ENCODE measurements at regions not wholly inside any gene's neighbourhood (a gene's known extent, or its start where the extent isn't known, plus 50 kb on each side); places are given as distances from the start of the nearest gene placed in this dataset.

GRCh38 chr15:37340438-37340837, 240.1 kb upstream of the MEIS2 start:
- no peaks in the 10 kb centered on the region for H3K27me3 ChIP-seq
- H3K4me2 ChIP-seq = no peak overlapping the region
- no peaks in the 10 kb centered on the region for H3K36me3 ChIP-seq
- H3K27ac ChIP-seq = no peak overlapping the region
- H4K20me1 ChIP-seq = no peaks in the 10 kb centered on the region
- no peaks in the 10 kb centered on the region for H3K4me1 ChIP-seq
- no peak overlapping the region for H3K9ac ChIP-seq
- H3K4me3 ChIP-seq = no peak overlapping the region
- TF ChIP-seq Cebpa-rat (IDR thresholded peaks at IDR 0.05) = no peak
- no peaks in the 10 kb centered on the region for H3K9me3 ChIP-seq

- no peak overlapping the region for H3K4me2 ChIP-seq
- H4K20me1 ChIP-seq = no peaks in the 10 kb centered on the region
- no peaks in the 10 kb centered on the region for H3K27me3 ChIP-seq
- no peaks in the 10 kb centered on the region for H3K9me3 ChIP-seq
- no peaks in the 10 kb centered on the region for H3K36me3 ChIP-seq
- H3K4me3 ChIP-seq = no peak overlapping the region
- H3K4me1 ChIP-seq = no peaks in the 10 kb centered on the region
- no peak overlapping the region for H3K9ac ChIP-seq
- no peak for TF ChIP-seq Cebpa-rat (IDR thresholded peaks at IDR 0.05)
- no peak overlapping the region for H3K27ac ChIP-seq
Observed at GRCh38 chr15:37359101-37359892, 258.9 kb upstream of the MEIS2 start.

GRCh38 chr15:37359893-37360290, 259.5 kb upstream of the MEIS2 start:
- Histone ChIP-seq H3K27ac (no peak overlapping the region), H3K27me3 (no peaks in the 10 kb centered on the region), H3K4me1 (no peaks in the 10 kb centered on the region), H3K4me2 (no peak overlapping the region), H3K36me3 (no peaks in the 10 kb centered on the region), H3K9ac (no peak overlapping the region), H4K20me1 (no peaks in the 10 kb centered on the region), H3K9me3 (no peaks in the 10 kb centered on the region), H3K4me3 (no peak overlapping the region)
- TF ChIP-seq Cebpa-rat (IDR thresholded peaks at IDR 0.05) = no peak

GRCh38 chr15:37360724-37361123, 260.4 kb upstream of the MEIS2 start:
- Histone ChIP-seq H4K20me1 (no peaks in the 10 kb centered on the region), H3K4me1 (no peaks in the 10 kb centered on the region)

GRCh38 chr15:37361621-37362020, 261.3 kb upstream of the MEIS2 start:
- H3K4me3 ChIP-seq = no peak overlapping the region
- no peaks in the 10 kb centered on the region for H3K9me3 ChIP-seq
- no peaks in the 10 kb centered on the region for H3K36me3 ChIP-seq
- no peak overlapping the region for H3K9ac ChIP-seq
- no peak for TF ChIP-seq Cebpa-rat (IDR thresholded peaks at IDR 0.05)
- H3K27ac ChIP-seq = no peak overlapping the region
- H3K27me3 ChIP-seq = no peaks in the 10 kb centered on the region
- H3K4me1 ChIP-seq = no peaks in the 10 kb centered on the region
- no peaks in the 10 kb centered on the region for H4K20me1 ChIP-seq
- no peak overlapping the region for H3K4me2 ChIP-seq

More at GRCh38 chr15:37360724-37361123, 260.4 kb upstream of the MEIS2 start:
- H3K4me3 ChIP-seq = no peak overlapping the region
- H3K27me3 ChIP-seq = no peaks in the 10 kb centered on the region
- H3K9me3 ChIP-seq = no peaks in the 10 kb centered on the region
- H3K9ac ChIP-seq = no peak overlapping the region
- no peaks in the 10 kb centered on the region for H3K36me3 ChIP-seq
- TF ChIP-seq Cebpa-rat (IDR thresholded peaks at IDR 0.05) = no peak
- no peak overlapping the region for H3K4me2 ChIP-seq
- H3K27ac ChIP-seq = no peak overlapping the region

- H3K36me3 ChIP-seq = no peaks in the 10 kb centered on the region
- H3K27me3 ChIP-seq = no peaks in the 10 kb centered on the region
Observed at GRCh38 chr15:37362414-37362813, 262.1 kb upstream of the MEIS2 start.

GRCh38 chr15:37368961-37369360, 268.6 kb upstream of the MEIS2 start:
- no peak overlapping the region for H3K9ac ChIP-seq
- H3K36me3 ChIP-seq = no peaks in the 10 kb centered on the region
- H3K4me1 ChIP-seq = no peaks in the 10 kb centered on the region
- no peaks in the 10 kb centered on the region for H3K27me3 ChIP-seq
- no peaks in the 10 kb centered on the region for H3K9me3 ChIP-seq
- no peaks in the 10 kb centered on the region for H4K20me1 ChIP-seq
- H3K4me2 ChIP-seq = no peak overlapping the region
- no peak overlapping the region for H3K4me3 ChIP-seq
- H3K27ac ChIP-seq = no peak overlapping the region
- TF ChIP-seq Cebpa-rat (IDR thresholded peaks at IDR 0.05) = no peak

More at GRCh38 chr15:37362414-37362813, 262.1 kb upstream of the MEIS2 start:
- no peaks in the 10 kb centered on the region for H3K9me3 ChIP-seq
- TF ChIP-seq Cebpa-rat (IDR thresholded peaks at IDR 0.05) = no peak
- H3K9ac ChIP-seq = no peak overlapping the region
- H3K4me3 ChIP-seq = no peak overlapping the region
- no peak overlapping the region for H3K27ac ChIP-seq
- no peaks in the 10 kb centered on the region for H3K4me1 ChIP-seq
- no peaks in the 10 kb centered on the region for H4K20me1 ChIP-seq
- no peak overlapping the region for H3K4me2 ChIP-seq

GRCh38 chr15:37370941-37371340, 270.6 kb upstream of the MEIS2 start:
- Histone ChIP-seq H3K27ac (no peak overlapping the region), H3K36me3 (no peaks in the 10 kb centered on the region), H3K4me1 (no peaks in the 10 kb centered on the region), H3K4me3 (no peak overlapping the region), H3K27me3 (no peaks in the 10 kb centered on the region), H3K9me3 (no peaks in the 10 kb centered on the region), H3K9ac (no peak overlapping the region), H4K20me1 (no peaks in the 10 kb centered on the region), H3K4me2 (no peak overlapping the region)
- no peak for TF ChIP-seq Cebpa-rat (IDR thresholded peaks at IDR 0.05)

GRCh38 chr15:37372064-37372463, 271.7 kb upstream of the MEIS2 start:
- Histone ChIP-seq H3K36me3 (no peaks in the 10 kb centered on the region), H3K9ac (no peak overlapping the region), H3K9me3 (no peaks in the 10 kb centered on the region), H3K4me2 (no peak overlapping the region), H3K27ac (no peak overlapping the region), H4K20me1 (no peaks in the 10 kb centered on the region), H3K4me3 (no peak overlapping the region), H3K4me1 (no peaks in the 10 kb centered on the region), H3K27me3 (no peaks in the 10 kb centered on the region)
- TF ChIP-seq Cebpa-rat (IDR thresholded peaks at IDR 0.05) = no peak

GRCh38 chr15:37375519-37375918, 275.2 kb upstream of the MEIS2 start:
- H3K27me3 ChIP-seq = no peaks in the 10 kb centered on the region
- TF ChIP-seq Cebpa-rat (IDR thresholded peaks at IDR 0.05) = no peak
- H3K9me3 ChIP-seq = no peaks in the 10 kb centered on the region
- no peak overlapping the region for H3K9ac ChIP-seq
- H3K36me3 ChIP-seq = no peaks in the 10 kb centered on the region
- no peak overlapping the region for H3K4me3 ChIP-seq
- H3K4me2 ChIP-seq = no peak overlapping the region
- H3K4me1 ChIP-seq = no peaks in the 10 kb centered on the region
- H3K27ac ChIP-seq = no peak overlapping the region
- H4K20me1 ChIP-seq = no peaks in the 10 kb centered on the region
